ENCODE measurements at regions not wholly inside any gene's neighbourhood (a gene's known extent, or its start where the extent isn't known, plus 50 kb on each side); places are given as distances from the start of the nearest gene placed in this dataset.

GRCh38 chr14:106842687-106843086 is 1316.3 kb downstream of the TMEM121 start:
- Histone ChIP-seq H2AFZ (ENCODE audit: low read length) (no peak overlapping the region), H3K36me3 (ENCODE audit: control insufficient read depth in 2 of 4, insufficient read depth in 4 of 4, low read length in 3 of 4) (no peaks in the 10 kb centered on the region), H3K4me2 (ENCODE audit: insufficient read depth in 1 of 2, low read depth in 2 of 2, low read length in 2 of 2) (no peak overlapping the region), H2AK5ac (ENCODE audit: low read depth, low read length) (no peak overlapping the region), H4K91ac (replicated peaks; ENCODE audit: insufficient read length, low read length) (no peak overlapping the region), H3K27me3 (replicated peaks in 1 of 4; ENCODE audit: control insufficient read depth in 3 of 4, extremely low read depth in 1 of 4, insufficient read depth in 3 of 4, low read length in 3 of 4) (no peaks in the 10 kb centered on the region), H4K5ac (ENCODE audit: insufficient read length, low read depth, low read length) (no peak overlapping the region), H3K56ac (replicated peaks; ENCODE audit: insufficient read length, low read depth, low read length) (no peak overlapping the region), H3K14ac (ENCODE audit: insufficient read length) (no peak overlapping the region), H3K9me3 (ENCODE audit: insufficient read depth in 2 of 2, low read depth in 1 of 2, low read length in 1 of 2) (peaks cover 78 to 85% of the 10 kb centered on the region in 2 experiments), H3K18ac (ENCODE audit: extremely low read depth, low read length) (no peak overlapping the region), H4K20me1 (replicated peaks in 1 of 2; ENCODE audit: control insufficient read depth in 1 of 2, insufficient read depth in 2 of 2, low read length in 2 of 2) (no peaks in the 10 kb centered on the region), H3K4ac (replicated peaks; ENCODE audit: insufficient read length, low read depth, low read length) (no peak overlapping the region), H3K23ac (ENCODE audit: insufficient read length) (no peak overlapping the region), H3K79me2 (ENCODE audit: control insufficient read depth in 1 of 2, insufficient read depth in 2 of 2, low read length in 2 of 2) (no peaks in the 10 kb centered on the region), H3K9ac (replicated peaks in 1 of 4; ENCODE audit: extremely low read depth in 1 of 4, low read depth in 3 of 4, low read length in 3 of 4) (no peak overlapping the region), H2BK20ac (ENCODE audit: low read length) (no peak overlapping the region), H3K23me2 (ENCODE audit: low read depth, low read length) (no peaks in the 10 kb centered on the region), H2BK5ac (ENCODE audit: low read depth, low read length) (no peak overlapping the region), H3K79me1 (ENCODE audit: low read depth, low read length) (no peaks in the 10 kb centered on the region), H4K8ac (ENCODE audit: extremely low read depth, insufficient read depth, low read length) (no peak overlapping the region), H3K4me3 (ENCODE audit: extremely low read depth in 1 of 4, insufficient read depth in 2 of 4, low read depth in 3 of 4, low read length in 4 of 4) (no peak overlapping the region), H3K4me1 (replicated peaks in 1 of 4; ENCODE audit: control insufficient read depth in 3 of 4, insufficient read depth in 4 of 4, low read length in 3 of 4) (no peaks in the 10 kb centered on the region), H2BK120ac (replicated peaks; ENCODE audit: low read depth, low read length) (no peak overlapping the region), H3K27ac (ENCODE audit: low read depth, low read length) (no peak overlapping the region), H2BK15ac (ENCODE audit: low read length) (no peak overlapping the region), H2BK12ac (ENCODE audit: low read depth, low read length) (no peak overlapping the region)
- FAIRE-seq = no peak
- DNase-seq (ENCODE audit: low read depth in 1 of 2, low spot score in 2 of 2) = no peak
- TF ChIP-seq NRF1 (IDR thresholded peaks at IDR 0.05; ENCODE audit: low read depth, low read length) = no peak
- no peak for TF ChIP-seq HDAC6 (IDR thresholded peaks at IDR 0.05; ENCODE audit: low read depth, low read length)
- no peak for TF ChIP-seq CEBPB (IDR thresholded peaks at IDR 0.05; ENCODE audit: low read depth, low read length)
- no peak for TF ChIP-seq GABPA (IDR thresholded peaks at IDR 0.05; ENCODE audit: borderline replicate concordance, insufficient read depth, low read length)
- no peak for TF ChIP-seq SAP30 (IDR thresholded peaks at IDR 0.05; ENCODE audit: insufficient read depth, insufficient replicate concordance, low read length)
- no peak for TF ChIP-seq CREB1 (IDR thresholded peaks at IDR 0.05)
- TF ChIP-seq POLR2AphosphoS5 (IDR thresholded peaks at IDR 0.05; ENCODE audit: low read depth, low read length) = no peak
- TF ChIP-seq TBP (IDR thresholded peaks at IDR 0.05; ENCODE audit: low read depth, low read length) = no peak
- 89% methylated on average over 6 of the region's 6 CpGs; no CpG with 5 or more reads in 1 of the 2 experiments for WGBS, 2 experiments (ENCODE audit: extremely low coverage in 1 of 2, insufficient coverage in 1 of 2, insufficient read length in 1 of 2, insufficient replicate concordance in 2 of 2, low coverage in 1 of 2, low lambda C conversion rate in 2 of 2, missing lambda C conversion rate in 1 of 2)
- ChIA-PET POLR2A (ENCODE audit: partially characterized antibody) (no interaction called here), CTCF (ENCODE audit: partially characterized antibody) (no interaction called here)

Data from H1 (cell line).